K562 (cell line): ENCODE measurements at regions not wholly inside any gene's neighbourhood (a gene's known extent, or its start where the extent isn't known, plus 50 kb on each side); places are given as distances from the start of the nearest gene placed in this dataset.

Experiments
- JUN ChIP-seq, 2 experiments: sonication (generic) in 1 of 2; formaldehyde crosslinking in 1 of 2; IDR thresholded peaks; 2 replicates each; pipeline versions ENCODE4 v1.6.1 to v1.8.0; 2012 to 2022; ENCODE audit warnings: borderline replicate concordance in 2 of 2, mild to moderate bottlenecking in 2 of 2, improper control_type of control experiment in 1 of 2, low read depth in 1 of 2, low read length in 1 of 2, missing genetic modification reagents in 1 of 2
- TF ChIP-seq, protein P1 (sequence below): fragments of 250-450 bp; sonication (Bioruptor Pico); IDR thresholded peaks from 2 replicates; pipeline ENCODE4 v1.6.1; 2021; ENCODE audit warnings: mild to moderate bottlenecking

DNA sequence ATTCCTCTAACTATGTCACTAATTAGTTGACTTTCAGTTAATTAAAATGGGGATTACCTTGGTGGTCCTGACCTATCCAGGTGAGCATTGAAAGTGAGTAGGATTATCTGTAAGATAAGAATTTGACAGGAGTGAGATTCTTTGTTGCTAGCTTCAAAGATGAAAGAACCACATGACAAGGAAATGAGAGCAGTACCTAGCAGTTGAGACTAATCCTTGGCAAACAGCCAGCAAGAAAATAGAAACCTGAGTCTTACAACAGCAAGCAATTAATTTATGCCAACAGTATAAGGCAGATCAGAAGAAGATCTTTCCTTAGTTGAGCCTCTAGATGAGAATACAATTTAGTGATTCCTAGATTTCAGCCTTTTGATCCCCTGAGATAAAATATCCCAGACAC is 1058.4 kb downstream of the LRFN5 start:
- TF ChIP-seq, protein P1, sequence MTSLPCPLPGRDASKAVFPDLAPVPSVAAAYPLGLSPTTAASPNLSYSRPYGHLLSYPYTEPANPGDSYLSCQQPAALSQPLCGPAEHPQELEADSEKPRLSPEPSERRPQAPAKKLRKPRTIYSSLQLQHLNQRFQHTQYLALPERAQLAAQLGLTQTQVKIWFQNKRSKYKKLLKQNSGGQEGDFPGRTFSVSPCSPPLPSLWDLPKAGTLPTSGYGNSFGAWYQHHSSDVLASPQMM: no peak
- TF ChIP-seq JUN (IDR thresholded peaks at IDR 0.05; ENCODE audit: borderline replicate concordance, low read depth, low read length): no peak
- no peak for TF ChIP-seq JUN (CRISPR knock-in tag; IDR thresholded peaks at IDR 0.05; ENCODE audit: borderline replicate concordance)
